ENCODE measurements at regions not wholly inside any gene's neighbourhood (a gene's known extent, or its start where the extent isn't known, plus 50 kb on each side); places are given as distances from the start of the nearest gene placed in this dataset.

- TF ChIP-seq, protein P1, sequence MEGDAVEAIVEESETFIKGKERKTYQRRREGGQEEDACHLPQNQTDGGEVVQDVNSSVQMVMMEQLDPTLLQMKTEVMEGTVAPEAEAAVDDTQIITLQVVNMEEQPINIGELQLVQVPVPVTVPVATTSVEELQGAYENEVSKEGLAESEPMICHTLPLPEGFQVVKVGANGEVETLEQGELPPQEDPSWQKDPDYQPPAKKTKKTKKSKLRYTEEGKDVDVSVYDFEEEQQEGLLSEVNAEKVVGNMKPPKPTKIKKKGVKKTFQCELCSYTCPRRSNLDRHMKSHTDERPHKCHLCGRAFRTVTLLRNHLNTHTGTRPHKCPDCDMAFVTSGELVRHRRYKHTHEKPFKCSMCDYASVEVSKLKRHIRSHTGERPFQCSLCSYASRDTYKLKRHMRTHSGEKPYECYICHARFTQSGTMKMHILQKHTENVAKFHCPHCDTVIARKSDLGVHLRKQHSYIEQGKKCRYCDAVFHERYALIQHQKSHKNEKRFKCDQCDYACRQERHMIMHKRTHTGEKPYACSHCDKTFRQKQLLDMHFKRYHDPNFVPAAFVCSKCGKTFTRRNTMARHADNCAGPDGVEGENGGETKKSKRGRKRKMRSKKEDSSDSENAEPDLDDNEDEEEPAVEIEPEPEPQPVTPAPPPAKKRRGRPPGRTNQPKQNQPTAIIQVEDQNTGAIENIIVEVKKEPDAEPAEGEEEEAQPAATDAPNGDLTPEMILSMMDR (IDR thresholded peaks at IDR 0.05 in 8 of 11, conservative IDR thresholded peaks at IDR 0.05 in 3 of 11): no peak
- no peak for TF ChIP-seq POLR2AphosphoS5 (IDR thresholded peaks at IDR 0.05)
Measured at GRCh38 chr5:175054243-175054642, 329.9 kb downstream of the MSX2 start.

Measured in spleen (tissue), 7 donors.